A673 (cell line): ENCODE measurements at regions not wholly inside any gene's neighbourhood (a gene's known extent, or its start where the extent isn't known, plus 50 kb on each side); places are given as distances from the start of the nearest gene placed in this dataset.

Experiments
- BruUV-seq: library from RNA; stranded (reverse); fragments of 400-500 nt; replicated peaks from 2 replicates; lab custom pipeline; 2021; lab: Mats Ljungman, UMichigan
- CTCF ChIA-PET: fragments of 300-600 bp; sonication (Branson Sonifier 250); formaldehyde crosslinking; loops from one replicate; lab custom pipeline; 2022; ENCODE audit warnings: antibody characterized with exemption; lab: Charles Lee
- POLR2A ChIA-PET: fragments of 300-600 bp; sonication (Branson Sonifier 250); formaldehyde crosslinking; loops from one replicate; lab custom pipeline; 2022; ENCODE audit warnings: antibody characterized with exemption; ENCODE audit not compliant: low non-redundant PET; lab: Charles Lee
- DNase-seq: peaks from one replicate; pipeline ENCODE4 v3.0.0-alpha.2; 2015; ENCODE audit warnings: low spot score
- H3K27ac ChIP-seq: fragments of 200-600 bp; sonication (generic); 2 replicates; pipeline ENCODE4 v1.5.1; 2016; ENCODE audit warnings: mixed run types, low read depth, mild to moderate bottlenecking, mixed read lengths, antibody characterized with exemption, low read length; ENCODE audit not compliant: poor library complexity, severe bottlenecking
- H3K27me3 ChIP-seq: fragments of 200-600 bp; sonication (generic); replicated peaks from 2 replicates; pipeline ENCODE4 v1.6.1; 2017; ENCODE audit warnings: mixed run types, low read depth, mild to moderate bottlenecking, mixed read lengths, antibody characterized with exemption, low read length; ENCODE audit not compliant: insufficient read depth, poor library complexity
- H3K36me3 ChIP-seq: fragments of 200-600 bp; sonication (generic); 2 replicates; pipeline ENCODE4 v1.6.1; 2016; ENCODE audit warnings: mixed run types, mild to moderate bottlenecking, mixed read lengths, antibody characterized with exemption, low read length; ENCODE audit not compliant: insufficient read depth, poor library complexity, severe bottlenecking
- H3K4me1 ChIP-seq: fragments of 200-600 bp; sonication (generic); 2 replicates; pipeline ENCODE4 v1.6.1; 2017; ENCODE audit warnings: mixed run types, mild to moderate bottlenecking, mixed read lengths, antibody characterized with exemption, low read length; ENCODE audit not compliant: insufficient read depth, poor library complexity, severe bottlenecking
- H3K4me3 ChIP-seq: fragments of 200-600 bp; sonication (generic); 2 replicates; pipeline ENCODE4 v1.5.1; 2016; ENCODE audit warnings: low read depth, mixed run types, mild to moderate bottlenecking, mixed read lengths, low read length; ENCODE audit not compliant: poor library complexity, severe bottlenecking
- H3K9me3 ChIP-seq: fragments of 200-600 bp; sonication (generic); 2 replicates; pipeline ENCODE4 v1.6.1; 2016; ENCODE audit warnings: mixed run types, low read depth, mild to moderate bottlenecking, mixed read lengths, antibody characterized with exemption, low read length; ENCODE audit not compliant: poor library complexity, severe bottlenecking
- EZH2 ChIP-seq: fragments of 200-600 bp; sonication (generic); IDR thresholded peaks from 2 replicates; pipeline ENCODE4 v1.6.1; 2017; ENCODE audit warnings: borderline replicate concordance, low read depth, mild to moderate bottlenecking, mixed read lengths, antibody characterized with exemption, low read length; ENCODE audit not compliant: poor library complexity, severe bottlenecking
- intact Hi-C: fragments of 100-400 bp; cut with micrococcal nuclease; formaldehyde crosslinking; loops from one replicate; pipeline ENCODE4 v1.10.0; 2022; ENCODE audit not compliant: unreplicated experiment
- TF ChIP-seq, protein P1 (sequence below): fragments of 300-800, 200-600 bp; sonication (generic); conservative IDR thresholded peaks from 2 replicates; pipeline ENCODE4 v1.5.1; 2017; ENCODE audit warnings: low read depth, mild to moderate bottlenecking, antibody characterized with exemption, low read length, moderate library complexity, mixed read lengths

DNA sequence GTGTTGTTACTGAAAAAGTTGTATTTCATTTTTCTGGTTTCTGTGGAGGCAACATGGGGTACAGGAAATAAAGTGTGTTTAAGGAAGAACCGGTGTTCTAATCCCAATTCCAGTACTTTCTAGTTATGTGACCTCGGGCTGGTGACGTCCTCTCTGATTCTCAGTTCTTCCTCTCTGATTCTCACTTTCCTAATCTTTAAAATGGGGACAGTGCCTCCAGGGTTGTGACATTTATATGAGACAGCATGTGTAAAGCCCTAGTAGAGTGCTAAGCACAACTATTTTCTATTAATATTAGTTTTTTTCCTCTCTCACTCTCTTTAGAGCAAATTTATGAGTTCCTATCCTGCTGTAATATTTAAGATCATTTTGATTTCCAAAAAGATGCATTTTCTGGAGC lies 50.9 kb upstream of the PTPDC1 start:
- Histone ChIP-seq H3K4me1 (peaks cover 5% of the 10 kb centered on the region), H3K4me3 (no peak overlapping the region), H3K27me3 (peaks cover 10% of the 10 kb centered on the region), H3K9me3 (no peaks in the 10 kb centered on the region), H3K36me3 (no peaks in the 10 kb centered on the region), H3K27ac (no peak overlapping the region)
- TF ChIP-seq EZH2 = no peak
- TF ChIP-seq, protein P1, sequence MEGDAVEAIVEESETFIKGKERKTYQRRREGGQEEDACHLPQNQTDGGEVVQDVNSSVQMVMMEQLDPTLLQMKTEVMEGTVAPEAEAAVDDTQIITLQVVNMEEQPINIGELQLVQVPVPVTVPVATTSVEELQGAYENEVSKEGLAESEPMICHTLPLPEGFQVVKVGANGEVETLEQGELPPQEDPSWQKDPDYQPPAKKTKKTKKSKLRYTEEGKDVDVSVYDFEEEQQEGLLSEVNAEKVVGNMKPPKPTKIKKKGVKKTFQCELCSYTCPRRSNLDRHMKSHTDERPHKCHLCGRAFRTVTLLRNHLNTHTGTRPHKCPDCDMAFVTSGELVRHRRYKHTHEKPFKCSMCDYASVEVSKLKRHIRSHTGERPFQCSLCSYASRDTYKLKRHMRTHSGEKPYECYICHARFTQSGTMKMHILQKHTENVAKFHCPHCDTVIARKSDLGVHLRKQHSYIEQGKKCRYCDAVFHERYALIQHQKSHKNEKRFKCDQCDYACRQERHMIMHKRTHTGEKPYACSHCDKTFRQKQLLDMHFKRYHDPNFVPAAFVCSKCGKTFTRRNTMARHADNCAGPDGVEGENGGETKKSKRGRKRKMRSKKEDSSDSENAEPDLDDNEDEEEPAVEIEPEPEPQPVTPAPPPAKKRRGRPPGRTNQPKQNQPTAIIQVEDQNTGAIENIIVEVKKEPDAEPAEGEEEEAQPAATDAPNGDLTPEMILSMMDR = no peak
- CTCF ChIA-PET = no interaction called here
- no peak for DNase-seq
- POLR2A ChIA-PET = no interaction called here
- no TSS peak for BruUV-seq
- intact Hi-C loops = no loop called here

DNA sequence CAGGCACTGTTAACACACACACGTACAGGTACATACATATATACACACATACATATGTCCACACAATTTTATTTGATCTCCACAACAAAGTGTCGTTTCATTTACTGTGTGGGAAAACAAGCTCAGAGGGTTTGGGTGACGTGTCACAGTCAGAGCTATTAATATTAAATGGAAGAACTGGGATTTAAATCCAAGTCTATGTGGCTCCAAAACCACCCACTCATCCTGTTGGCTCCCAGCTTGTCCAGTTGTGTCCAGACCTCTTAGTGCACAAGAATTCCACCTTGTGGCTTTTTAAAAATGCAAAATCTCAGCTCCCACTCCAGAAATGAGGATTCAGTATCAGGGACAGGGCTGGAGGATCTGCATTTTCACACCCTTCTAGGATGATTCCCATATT lies 52.3 kb upstream of the PTPDC1 start:
- Histone ChIP-seq H3K9me3 (no peaks in the 10 kb centered on the region), H3K4me1 (peaks cover 5% of the 10 kb centered on the region), H3K36me3 (no peaks in the 10 kb centered on the region), H3K4me3 (no peak overlapping the region), H3K27ac (no peak overlapping the region), H3K27me3 (peaks cover 10% of the 10 kb centered on the region)
- no peak for TF ChIP-seq EZH2
- TF ChIP-seq, protein P1 = no peak
- CTCF ChIA-PET = interaction anchor here (0.6 kb wide), 1 partner anchor 68 kb away, joined by 5 read pairs; no protein-coding TSS in a partner anchor
- intact Hi-C loops = no loop called here
- DNase-seq = no peak
- POLR2A ChIA-PET = no interaction called here
- no TSS peak for BruUV-seq

DNA sequence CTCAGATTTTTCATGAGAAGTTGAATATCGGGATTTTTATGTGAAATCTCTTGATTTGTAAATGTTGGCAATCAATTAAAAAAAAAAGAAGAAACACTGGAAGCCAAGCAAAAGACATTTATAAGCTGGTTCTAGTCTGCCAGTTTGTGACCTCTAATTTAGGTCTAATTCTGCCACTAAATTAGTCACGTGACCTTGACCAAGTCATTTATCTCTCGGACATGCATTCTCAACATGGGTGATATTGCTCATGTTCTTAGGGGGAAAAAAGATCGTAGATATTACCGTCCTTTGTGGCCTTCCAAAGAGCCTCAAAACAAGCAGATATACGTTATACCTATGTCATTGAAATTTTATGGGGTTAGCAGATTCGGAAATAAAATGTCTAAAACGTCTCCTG lies 52.9 kb upstream of the PTPDC1 start:
- Histone ChIP-seq H3K9me3 (peaks cover 5% of the 10 kb centered on the region), H3K36me3 (no peaks in the 10 kb centered on the region), H3K4me3 (peak overlapping the region; percentile 58), H3K27me3 (peaks cover 10% of the 10 kb centered on the region), H3K27ac (no peak overlapping the region), H3K4me1 (peaks cover 5% of the 10 kb centered on the region)
- no peak for TF ChIP-seq EZH2
- TF ChIP-seq, protein P1 = no peak
- CTCF ChIA-PET = no interaction called here
- no peak for DNase-seq
- intact Hi-C loops = no loop called here
- BruUV-seq = TSS peak; percentile 49
- POLR2A ChIA-PET = no interaction called here
